PC-9 (cell line): ENCODE measurements at regions not wholly inside any gene's neighbourhood (a gene's known extent, or its start where the extent isn't known, plus 50 kb on each side); places are given as distances from the start of the nearest gene placed in this dataset.

Source experiments
- CTCF ChIP-seq: fragments of 200-600 bp; sonication (generic); conservative IDR thresholded peaks from 2 replicates; pipeline ENCODE4 v1.6.1; 2017; ENCODE audit warnings: mixed run types, antibody characterized with exemption, mild to moderate bottlenecking, moderate library complexity
- EZH2 ChIP-seq: fragments of 200-600 bp; sonication (generic); IDR thresholded peaks from 2 replicates; pipeline ENCODE4 v1.8.0; 2017; ENCODE audit warnings: antibody characterized with exemption, low read depth

GRCh38 chr1:199302554-199302953 lies 663.7 kb downstream of the PTPRC start:
- no peak for TF ChIP-seq CTCF
- no peak for TF ChIP-seq EZH2
